Natural killer cell (primary cell): ENCODE measurements at regions not wholly inside any gene's neighbourhood (a gene's known extent, or its start where the extent isn't known, plus 50 kb on each side); places are given as distances from the start of the nearest gene placed in this dataset.

Experiments used
- ATAC-seq, 3 donors: fragments of 150-1000 bp in 2 of 3; fragments of 200-7000 bp in 1 of 3; cut with Tn5 transposase; 1 replicate in 1 of 3; 2 replicates in 2 of 3; pipeline ENCODE4 v1.10.0; 2021; ENCODE audit warnings: mild to moderate bottlenecking in 2 of 3, moderate library complexity in 2 of 3
- DNase-seq, 2 donors: peaks; one replicate each; pipeline versions ENCODE4 v3.0.0 to v3.0.0-alpha.2; 2013 to 2021; ENCODE audit warnings: mixed read lengths in 1 of 2
- H3K27ac ChIP-seq: one replicate; pipeline ENCODE4 v1.5.1; 2013; ENCODE audit warnings: mild to moderate bottlenecking, low read length
- H3K27me3 ChIP-seq: one replicate; pipeline ENCODE4 v1.6.1; 2013; ENCODE audit warnings: low read length; ENCODE audit not compliant: control insufficient read depth, insufficient read depth
- H3K36me3 ChIP-seq: one replicate; pipeline ENCODE4 v1.6.1; 2013; ENCODE audit warnings: low read length; ENCODE audit not compliant: control insufficient read depth, insufficient read depth
- H3K4me1 ChIP-seq: one replicate; pipeline ENCODE4 v1.6.1; 2013; ENCODE audit warnings: low read length; ENCODE audit not compliant: control insufficient read depth, insufficient read depth
- H3K4me3 ChIP-seq: one replicate; pipeline ENCODE4 v1.5.1; 2013; ENCODE audit warnings: low read length
- H3K9me3 ChIP-seq: one replicate; pipeline ENCODE4 v1.6.1; 2013; ENCODE audit warnings: low read length; ENCODE audit not compliant: control insufficient read depth, insufficient read depth
- H3K27ac Mint-ChIP-seq, 2 donors: one replicate each; pipeline ENCODE4 v1.8.0; 2022; ENCODE audit warnings: mild to moderate bottlenecking in 2 of 2, mixed read lengths in 2 of 2, moderate library complexity in 1 of 2
- H3K27me3 Mint-ChIP-seq, 2 donors: one replicate each; pipeline ENCODE4 v1.8.0; 2022; ENCODE audit warnings: low read depth in 2 of 2, mixed read lengths in 2 of 2
- H3K36me3 Mint-ChIP-seq: one replicate; pipeline ENCODE4 v1.8.0; 2022; ENCODE audit warnings: mixed read lengths
- H3K4me1 Mint-ChIP-seq, 2 donors: one replicate each; pipeline ENCODE4 v1.8.0; 2022; ENCODE audit warnings: mixed read lengths in 2 of 2
- H3K4me3 Mint-ChIP-seq: one replicate; pipeline ENCODE4 v1.8.0; 2022; ENCODE audit warnings: mild to moderate bottlenecking, moderate library complexity, mixed read lengths
- H3K9me3 Mint-ChIP-seq, 2 donors: one replicate each; pipeline ENCODE4 v1.8.0; 2022; ENCODE audit warnings: mixed read lengths in 2 of 2
- WGBS: methylation state at CpG from one replicate; pipeline ENCODE4 v1.1.7; 2013; ENCODE audit warnings: missing lambda C conversion rate; ENCODE audit not compliant: insufficient coverage; 5-methylcytosine and 5-hydroxymethylcytosine counted together
- intact Hi-C: fragments of 100-400 bp; cut with micrococcal nuclease; formaldehyde crosslinking; loops from one replicate; pipeline ENCODE4 v1.14.2; 2022
- TF ChIP-seq, protein P1 (sequence below): fragments of 200-600 bp; IDR thresholded peaks from one replicate; pipeline ENCODE4 v1.8.0; 2022; ENCODE audit warnings: antibody characterized with exemption

DNA sequence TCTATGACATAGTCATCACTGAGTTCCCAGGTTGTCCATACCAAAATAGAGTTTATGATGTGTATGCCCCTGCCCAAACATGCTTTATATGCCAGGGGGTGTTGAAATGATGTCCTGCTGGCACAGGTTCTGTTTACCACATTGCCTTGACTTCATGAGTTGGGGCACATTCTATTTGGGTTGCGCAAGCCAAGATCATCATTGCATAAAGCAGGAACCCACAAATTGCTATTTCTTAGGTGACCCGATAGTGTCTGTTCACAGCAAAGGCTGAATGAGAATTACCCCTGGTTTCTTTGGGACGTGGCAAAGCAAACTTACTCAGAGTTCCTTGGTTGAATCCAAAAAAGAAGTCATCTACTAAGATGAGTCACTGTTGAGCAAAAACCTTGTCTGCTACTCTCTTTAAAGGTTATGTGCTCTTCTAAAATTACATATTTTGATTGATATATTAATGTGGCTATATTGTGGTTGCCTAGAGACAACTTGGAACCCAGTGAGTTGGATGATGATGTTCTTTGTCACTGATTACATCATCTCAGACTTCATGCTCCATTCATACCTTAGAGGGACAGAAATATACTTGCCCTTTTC is 912.6 kb upstream of the SOX9 start:
- ATAC-seq (no peak), DNase-seq (no peak)
- H3K27me3 ChIP-seq, result no peaks in the 10 kb centered on the region
- Mint-ChIP-seq H3K36me3 (peaks cover 5% of the 10 kb centered on the region), H3K4me3 (no peak overlapping the region), H3K9me3 (peaks cover 5 to 12% of the 10 kb centered on the region in 2 donors), H3K27me3 (no peaks in the 10 kb centered on the region), H3K4me1 (no peaks in the 10 kb centered on the region), H3K27ac (no peak overlapping the region)
- no peaks in the 10 kb centered on the region for H3K4me1 ChIP-seq
- TF ChIP-seq, protein P1, sequence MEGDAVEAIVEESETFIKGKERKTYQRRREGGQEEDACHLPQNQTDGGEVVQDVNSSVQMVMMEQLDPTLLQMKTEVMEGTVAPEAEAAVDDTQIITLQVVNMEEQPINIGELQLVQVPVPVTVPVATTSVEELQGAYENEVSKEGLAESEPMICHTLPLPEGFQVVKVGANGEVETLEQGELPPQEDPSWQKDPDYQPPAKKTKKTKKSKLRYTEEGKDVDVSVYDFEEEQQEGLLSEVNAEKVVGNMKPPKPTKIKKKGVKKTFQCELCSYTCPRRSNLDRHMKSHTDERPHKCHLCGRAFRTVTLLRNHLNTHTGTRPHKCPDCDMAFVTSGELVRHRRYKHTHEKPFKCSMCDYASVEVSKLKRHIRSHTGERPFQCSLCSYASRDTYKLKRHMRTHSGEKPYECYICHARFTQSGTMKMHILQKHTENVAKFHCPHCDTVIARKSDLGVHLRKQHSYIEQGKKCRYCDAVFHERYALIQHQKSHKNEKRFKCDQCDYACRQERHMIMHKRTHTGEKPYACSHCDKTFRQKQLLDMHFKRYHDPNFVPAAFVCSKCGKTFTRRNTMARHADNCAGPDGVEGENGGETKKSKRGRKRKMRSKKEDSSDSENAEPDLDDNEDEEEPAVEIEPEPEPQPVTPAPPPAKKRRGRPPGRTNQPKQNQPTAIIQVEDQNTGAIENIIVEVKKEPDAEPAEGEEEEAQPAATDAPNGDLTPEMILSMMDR, result no peak
- H3K36me3 ChIP-seq, result no peaks in the 10 kb centered on the region
- H3K4me3 ChIP-seq, result no peak overlapping the region
- H3K27ac ChIP-seq, result no peak overlapping the region
- intact Hi-C loops, result no loop called here
- no peaks in the 10 kb centered on the region for H3K9me3 ChIP-seq
- WGBS, result 84% methylated on average over 3 of the region's 3 CpGs

DNA sequence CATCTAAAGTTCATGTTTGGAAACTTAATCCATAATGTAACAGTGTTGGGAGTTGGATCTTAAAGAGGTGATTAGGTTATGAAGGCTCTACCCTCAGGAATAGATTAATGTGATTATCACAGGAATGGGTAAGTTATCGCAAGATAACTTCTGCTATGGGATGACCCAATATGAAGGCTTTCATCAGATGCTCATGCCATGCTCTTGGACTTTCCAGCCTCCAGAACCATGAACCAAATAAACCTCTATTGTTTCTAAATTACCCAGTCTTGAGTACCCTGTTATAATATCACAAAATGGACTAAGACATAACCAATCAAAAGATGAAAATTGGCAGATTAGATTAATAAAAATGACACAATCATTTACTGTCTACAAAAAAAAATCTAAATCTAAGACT is 906.9 kb upstream of the SOX9 start:
- Histone ChIP-seq H3K27me3 (no peaks in the 10 kb centered on the region), H3K27ac (no peak overlapping the region), H3K4me3 (no peak overlapping the region), H3K36me3 (no peaks in the 10 kb centered on the region), H3K9me3 (no peaks in the 10 kb centered on the region), H3K4me1 (no peaks in the 10 kb centered on the region)
- no peaks in the 10 kb centered on the region for H3K4me1 Mint-ChIP-seq
- TF ChIP-seq, protein P1, result no peak
- no peak for ATAC-seq
- peaks cover 7% of the 10 kb centered on the region for H3K36me3 Mint-ChIP-seq
- WGBS, result 100% methylated on average over 1 of the region's 1 CpG
- intact Hi-C loops, result no loop called here
- DNase-seq, result no peak
- H3K27me3 Mint-ChIP-seq, result no peaks in the 10 kb centered on the region
- no peak overlapping the region for H3K27ac Mint-ChIP-seq
- H3K4me3 Mint-ChIP-seq, result no peak overlapping the region
- H3K9me3 Mint-ChIP-seq, result peaks cover 10 to 17% of the 10 kb centered on the region in 2 donors

DNA sequence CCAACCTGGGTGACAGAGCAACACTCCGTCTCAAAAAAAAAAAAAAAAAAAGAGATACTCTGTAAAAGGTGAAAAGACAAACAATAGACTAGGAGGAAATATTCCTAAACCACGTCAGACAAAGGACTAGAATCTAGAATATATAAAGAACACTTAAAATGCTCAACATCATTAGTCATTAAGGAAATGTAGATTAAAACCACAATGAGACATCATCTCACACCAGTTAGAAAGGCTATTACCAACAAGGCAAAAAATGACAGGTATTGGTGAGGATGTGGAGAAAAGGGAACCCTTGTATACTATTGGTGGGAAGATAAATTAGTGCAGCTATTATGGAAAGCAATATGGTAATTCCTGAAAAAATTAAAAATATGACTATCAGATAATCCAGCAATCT is 903.1 kb upstream of the SOX9 start:
- Mint-ChIP-seq H3K27ac (no peak overlapping the region), H3K36me3 (peaks cover 7% of the 10 kb centered on the region), H3K4me1 (no peaks in the 10 kb centered on the region), H3K4me3 (no peak overlapping the region), H3K9me3 (peaks cover 16 to 21% of the 10 kb centered on the region in 2 donors), H3K27me3 (no peaks in the 10 kb centered on the region)
- TF ChIP-seq, protein P1, result no peak
- H3K4me3 ChIP-seq, result no peak overlapping the region
- intact Hi-C loops, result no loop called here
- no peaks in the 10 kb centered on the region for H3K9me3 ChIP-seq
- H3K27ac ChIP-seq, result no peak overlapping the region
- H3K36me3 ChIP-seq, result no peaks in the 10 kb centered on the region
- ATAC-seq (no peak), DNase-seq (no peak)
- no CpG with 5 or more reads among the region's 2 CpGs for WGBS
- no peaks in the 10 kb centered on the region for H3K27me3 ChIP-seq
- no peaks in the 10 kb centered on the region for H3K4me1 ChIP-seq

DNA sequence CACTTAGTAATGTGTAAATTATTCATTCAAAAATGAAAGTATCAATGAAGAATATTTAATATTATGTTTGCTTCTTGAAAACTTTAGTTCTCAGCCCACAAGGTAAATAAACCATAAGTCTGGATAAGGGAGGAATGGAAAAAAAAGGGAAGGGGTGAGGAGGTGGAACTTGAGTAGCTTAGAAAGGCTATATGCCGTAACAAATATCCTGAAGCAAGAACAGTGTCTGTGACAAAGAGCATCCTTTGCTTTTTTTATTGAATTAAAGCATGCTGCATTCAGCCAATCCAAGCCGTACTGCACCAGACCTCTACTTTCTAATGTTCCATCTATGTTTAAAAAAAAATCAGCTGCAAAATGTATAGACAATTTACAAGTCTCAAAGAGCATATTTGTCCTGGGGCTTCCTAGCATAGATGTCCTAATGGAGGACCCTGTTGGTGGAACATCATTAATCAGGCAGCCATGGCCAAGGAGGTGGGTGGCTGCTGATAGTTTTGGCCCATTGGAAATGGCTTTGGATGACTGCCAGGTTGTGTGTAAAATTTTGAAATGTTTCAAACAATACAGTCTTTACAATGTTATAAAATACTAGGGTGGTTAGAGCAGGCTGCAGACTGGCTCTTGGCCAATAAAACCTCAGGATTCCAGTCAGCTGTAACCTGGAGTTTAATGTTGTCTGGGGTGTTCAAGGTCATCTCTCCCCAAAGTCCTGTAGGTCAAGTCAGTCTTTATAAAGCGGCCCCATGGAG is 895.8 kb upstream of the SOX9 start:
- Histone ChIP-seq H3K36me3 (no peaks in the 10 kb centered on the region), H3K4me3 (no peak overlapping the region), H3K9me3 (no peaks in the 10 kb centered on the region), H3K27ac (no peak overlapping the region), H3K4me1 (no peaks in the 10 kb centered on the region), H3K27me3 (no peaks in the 10 kb centered on the region)
- Mint-ChIP-seq H3K36me3 (no peaks in the 10 kb centered on the region), H3K4me1 (no peaks in the 10 kb centered on the region), H3K27me3 (no peaks in the 10 kb centered on the region), H3K9me3 (peaks cover 10 to 14% of the 10 kb centered on the region in 2 donors), H3K4me3 (no peak overlapping the region), H3K27ac (no peak overlapping the region)
- TF ChIP-seq, protein P1, result no peak
- intact Hi-C loops, result no loop called here
- no peak for ATAC-seq
- no peak for DNase-seq
- WGBS, result 92% methylated on average over 3 of the region's 3 CpGs
